Ishikawa (cell line): ENCODE measurements at regions not wholly inside any gene's neighbourhood (a gene's known extent, or its start where the extent isn't known, plus 50 kb on each side); places are given as distances from the start of the nearest gene placed in this dataset.

Experiments used
- CEBPB ChIP-seq: IDR thresholded peaks from 2 replicates; pipeline ENCODE4 v1.6.1; 2012
- EP300 ChIP-seq: IDR thresholded peaks from 2 replicates; pipeline ENCODE4 v1.6.1; 2012; ENCODE audit warnings: borderline replicate concordance
- RAD21 ChIP-seq: IDR thresholded peaks from 2 replicates; pipeline ENCODE4 v1.6.1; 2012; ENCODE audit warnings: low read depth
- REST ChIP-seq: IDR thresholded peaks from 2 replicates; pipeline ENCODE4 v1.6.1; 2012; ENCODE audit warnings: low read depth, mild to moderate bottlenecking
- TAF1 ChIP-seq: IDR thresholded peaks from 2 replicates; pipeline ENCODE4 v1.6.1; 2012; ENCODE audit warnings: low read depth, mild to moderate bottlenecking
- TEAD4 ChIP-seq: IDR thresholded peaks from 2 replicates; pipeline ENCODE4 v1.6.1; 2012
- USF1 ChIP-seq: IDR thresholded peaks from 2 replicates; pipeline ENCODE4 v1.6.1; 2012
- YY1 ChIP-seq: IDR thresholded peaks from 2 replicates; pipeline ENCODE4 v1.6.1; 2012; ENCODE audit warnings: low read depth
- ZBTB7A ChIP-seq: IDR thresholded peaks from 2 replicates; pipeline ENCODE4 v1.6.1; 2012; ENCODE audit warnings: low read depth

- TF ChIP-seq TEAD4 (no peak), EP300 (no peak), RAD21 (no peak), USF1 (no peak), TAF1 (no peak), YY1 (no peak), CEBPB (no peak), ZBTB7A (no peak), REST (no peak)
These were observed 643.1 kb downstream of the ZPLD1 start for GRCh38 chr3:103077910-103078309.
